Neural progenitor cell (in vitro differentiated cells): ENCODE measurements at regions not wholly inside any gene's neighbourhood (a gene's known extent, or its start where the extent isn't known, plus 50 kb on each side); places are given as distances from the start of the nearest gene placed in this dataset.

Experiments used
- DNase-seq: peaks from one replicate; pipeline ENCODE4 v3.0.0-alpha.2; 2016; ENCODE audit warnings: low spot score
- H2AFZ ChIP-seq: fragments of 200-600 bp; sonication (generic); replicated peaks from 2 replicates; pipeline ENCODE4 v1.6.1; 2016; ENCODE audit warnings: antibody characterized with exemption
- H3F3A ChIP-seq: fragments of 200-600 bp; sonication (generic); 2 replicates; pipeline ENCODE4 v1.6.1; 2016; ENCODE audit warnings: antibody characterized with exemption, low read depth
- H3K27ac ChIP-seq: fragments of 200-600 bp; sonication (generic); 2 replicates; pipeline ENCODE4 v1.5.1; 2016; ENCODE audit warnings: mild to moderate bottlenecking
- H3K27me3 ChIP-seq: fragments of 200-600 bp; sonication (generic); 2 replicates; pipeline ENCODE4 v1.6.1; 2016; ENCODE audit warnings: mild to moderate bottlenecking, moderate library complexity
- H3K36me3 ChIP-seq: fragments of 200-600 bp; sonication (generic); 2 replicates; pipeline ENCODE4 v1.5.1; 2016
- H3K4me1 ChIP-seq: fragments of 200-600 bp; sonication (generic); 2 replicates; pipeline ENCODE4 v1.6.1; 2016; ENCODE audit warnings: mixed run types
- H3K4me2 ChIP-seq: fragments of 200-600 bp; sonication (generic); 2 replicates; pipeline ENCODE4 v1.6.1; 2016
- H3K4me3 ChIP-seq: fragments of 200-600 bp; sonication (generic); 2 replicates; pipeline ENCODE4 v1.5.1; 2016
- H3K79me2 ChIP-seq: fragments of 200-600 bp; sonication (generic); 2 replicates; pipeline ENCODE4 v1.6.1; 2016; ENCODE audit warnings: low read depth
- H3K9ac ChIP-seq: fragments of 200-600 bp; sonication (generic); 2 replicates; pipeline ENCODE4 v1.6.1; 2016
- H3K9me3 ChIP-seq: fragments of 200-600 bp; sonication (generic); 2 replicates; pipeline ENCODE4 v1.5.1; 2016; ENCODE audit warnings: low read depth
- H4K20me1 ChIP-seq: fragments of 200-600 bp; sonication (generic); 2 replicates; pipeline ENCODE4 v1.6.1; 2016; ENCODE audit warnings: low read depth
- H3K27ac Mint-ChIP-seq: 3 replicates; pipeline ENCODE4 v1.8.0; 2021; ENCODE audit warnings: mixed read lengths
- H3K27me3 Mint-ChIP-seq: 2 replicates; pipeline ENCODE4 v1.8.0; 2022; ENCODE audit warnings: low read depth, mild to moderate bottlenecking, inconsistent platforms, moderate library complexity, mixed read lengths; ENCODE audit not compliant: insufficient read depth
- H3K36me3 Mint-ChIP-seq: 3 replicates; pipeline ENCODE4 v1.8.0; 2021; ENCODE audit warnings: mixed read lengths
- H3K4me1 Mint-ChIP-seq: 3 replicates; pipeline ENCODE4 v1.8.0; 2021; ENCODE audit warnings: mixed read lengths
- H3K4me3 Mint-ChIP-seq: 3 replicates; pipeline ENCODE4 v1.8.0; 2021; ENCODE audit warnings: mild to moderate bottlenecking, moderate library complexity, mixed read lengths
- H3K9me3 Mint-ChIP-seq: 3 replicates; pipeline ENCODE4 v1.8.0; 2020; ENCODE audit warnings: mixed read lengths
- CTCF ChIP-seq: fragments of 200-600 bp; sonication (generic); IDR thresholded peaks from 2 replicates; pipeline ENCODE4 v1.5.1; 2017; ENCODE audit warnings: antibody characterized with exemption, mild to moderate bottlenecking
- EZH2 ChIP-seq: fragments of 200-600 bp; sonication (generic); IDR thresholded peaks from 2 replicates; pipeline ENCODE4 v1.6.1; 2017; ENCODE audit warnings: antibody characterized with exemption, mild to moderate bottlenecking, moderate library complexity
- EZH2phosphoT487 ChIP-seq: fragments of 200-600 bp; sonication (generic); IDR thresholded peaks from 2 replicates; pipeline ENCODE4 v1.6.1; 2017; ENCODE audit warnings: antibody characterized with exemption

- Histone ChIP-seq H3K4me2 (no peak overlapping the region), H3K4me3 (no peak overlapping the region), H2AFZ (no peak overlapping the region), H3K79me2 (no peaks in the 10 kb centered on the region), H3F3A (no peaks in the 10 kb centered on the region), H3K36me3 (no peaks in the 10 kb centered on the region), H3K9ac (no peak overlapping the region), H3K27ac (no peak overlapping the region), H3K27me3 (no peaks in the 10 kb centered on the region), H4K20me1 (no peaks in the 10 kb centered on the region), H3K4me1 (no peaks in the 10 kb centered on the region), H3K9me3 (no peaks in the 10 kb centered on the region)
- peak; percentile 77 for DNase-seq
- H3K27ac Mint-ChIP-seq = no peak overlapping the region
- no peak for TF ChIP-seq EZH2
- no peak for TF ChIP-seq EZH2phosphoT487
- TF ChIP-seq CTCF = peak; percentile 92
- no peaks in the 10 kb centered on the region for H3K27me3 Mint-ChIP-seq
- H3K9me3 Mint-ChIP-seq = no peaks in the 10 kb centered on the region
- no peaks in the 10 kb centered on the region for H3K36me3 Mint-ChIP-seq
- H3K4me1 Mint-ChIP-seq = no peaks in the 10 kb centered on the region
- H3K4me3 Mint-ChIP-seq = no peak overlapping the region
Measured at GRCh38 chr9:17063535-17064135, 71.2 kb upstream of the CNTLN start.

GRCh38 chr9:17062497-17062896 is 72.3 kb upstream of the CNTLN start:
- H4K20me1 ChIP-seq = no peaks in the 10 kb centered on the region
- no peaks in the 10 kb centered on the region for H3K9me3 Mint-ChIP-seq
- H3K4me3 Mint-ChIP-seq = no peak overlapping the region
- no peaks in the 10 kb centered on the region for H3F3A ChIP-seq
- no peak overlapping the region for H2AFZ ChIP-seq
- H3K79me2 ChIP-seq = no peaks in the 10 kb centered on the region
- H3K36me3 ChIP-seq = no peaks in the 10 kb centered on the region
- no peaks in the 10 kb centered on the region for H3K9me3 ChIP-seq
- no peaks in the 10 kb centered on the region for H3K4me1 Mint-ChIP-seq
- no peaks in the 10 kb centered on the region for H3K27me3 Mint-ChIP-seq
- H3K4me3 ChIP-seq = no peak overlapping the region
- no peak overlapping the region for H3K9ac ChIP-seq
- H3K36me3 Mint-ChIP-seq = no peaks in the 10 kb centered on the region
- no peaks in the 10 kb centered on the region for H3K27me3 ChIP-seq
- TF ChIP-seq EZH2phosphoT487 = no peak
- TF ChIP-seq CTCF = no peak
- no peak for TF ChIP-seq EZH2
- H3K4me2 ChIP-seq = no peak overlapping the region
- H3K27ac Mint-ChIP-seq = no peak overlapping the region
- H3K27ac ChIP-seq = no peak overlapping the region
- DNase-seq = no peak
- no peaks in the 10 kb centered on the region for H3K4me1 ChIP-seq

GRCh38 chr9:17060450-17060849 is 74.4 kb upstream of the CNTLN start:
- Histone ChIP-seq H3K27me3 (no peaks in the 10 kb centered on the region), H3K27ac (no peak overlapping the region), H3K4me3 (no peak overlapping the region), H3K4me1 (no peaks in the 10 kb centered on the region), H3K9ac (no peak overlapping the region), H3F3A (no peaks in the 10 kb centered on the region), H3K4me2 (no peak overlapping the region), H3K9me3 (no peaks in the 10 kb centered on the region), H2AFZ (no peak overlapping the region), H3K79me2 (no peaks in the 10 kb centered on the region), H4K20me1 (no peaks in the 10 kb centered on the region), H3K36me3 (no peaks in the 10 kb centered on the region)
- Mint-ChIP-seq H3K27ac (no peak overlapping the region), H3K9me3 (no peaks in the 10 kb centered on the region), H3K4me3 (no peak overlapping the region), H3K36me3 (no peaks in the 10 kb centered on the region), H3K27me3 (no peaks in the 10 kb centered on the region), H3K4me1 (no peaks in the 10 kb centered on the region)
- DNase-seq = no peak
- TF ChIP-seq EZH2 = no peak
- no peak for TF ChIP-seq EZH2phosphoT487
- TF ChIP-seq CTCF = no peak
